Activated B cell treated with CpG ODN at 0.5 μM for 24 hours (primary cell): ENCODE measurements at regions not wholly inside any gene's neighbourhood (a gene's known extent, or its start where the extent isn't known, plus 50 kb on each side); places are given as distances from the start of the nearest gene placed in this dataset.

Experiments used
- ATAC-seq: fragments of 200-7000 bp; cut with Tn5 transposase; one replicate; pipeline ENCODE4 v1.10.0; 2021; ENCODE audit warnings: low read depth, mild to moderate bottlenecking, moderate library complexity
- CTCF ChIA-PET: fragments of 350-600 bp; sonication (Branson Sonifier 250); formaldehyde crosslinking; loops from one replicate; lab custom pipeline; 2021; ENCODE audit warnings: antibody characterized with exemption; lab: Charles Lee
- POLR2A ChIA-PET: fragments of 350-600 bp; sonication (Branson Sonifier 250); formaldehyde crosslinking; loops from one replicate; lab custom pipeline; 2021; ENCODE audit warnings: antibody characterized with exemption; lab: Charles Lee
- DNase-seq: peaks from one replicate; pipeline ENCODE4 v3.0.0; 2022
- H3K27ac Mint-ChIP-seq: one replicate; pipeline ENCODE4 v1.8.0; 2020; ENCODE audit warnings: mixed read lengths
- H3K27me3 Mint-ChIP-seq: one replicate; pipeline ENCODE4 v1.8.0; 2021; ENCODE audit warnings: mixed read lengths
- H3K36me3 Mint-ChIP-seq: one replicate; pipeline ENCODE4 v1.8.0; 2021; ENCODE audit warnings: low read depth, mixed read lengths
- H3K4me1 Mint-ChIP-seq: one replicate; pipeline ENCODE4 v1.8.0; 2021; ENCODE audit warnings: mixed read lengths
- H3K4me3 Mint-ChIP-seq: one replicate; pipeline ENCODE4 v1.8.0; 2020; ENCODE audit warnings: mild to moderate bottlenecking, mixed read lengths
- H3K9me3 Mint-ChIP-seq: one replicate; pipeline ENCODE4 v1.8.0; 2020; ENCODE audit warnings: mixed read lengths
- intact Hi-C: fragments of 100-400 bp; cut with micrococcal nuclease; formaldehyde crosslinking; loops from one replicate; pipeline ENCODE4 v1.15.1; 2024
- TF ChIP-seq, protein P1 (sequence below): fragments of 200-600 bp; IDR thresholded peaks from one replicate; pipeline ENCODE4 v1.8.0; 2022; ENCODE audit warnings: antibody characterized with exemption, mild to moderate bottlenecking

DNA sequence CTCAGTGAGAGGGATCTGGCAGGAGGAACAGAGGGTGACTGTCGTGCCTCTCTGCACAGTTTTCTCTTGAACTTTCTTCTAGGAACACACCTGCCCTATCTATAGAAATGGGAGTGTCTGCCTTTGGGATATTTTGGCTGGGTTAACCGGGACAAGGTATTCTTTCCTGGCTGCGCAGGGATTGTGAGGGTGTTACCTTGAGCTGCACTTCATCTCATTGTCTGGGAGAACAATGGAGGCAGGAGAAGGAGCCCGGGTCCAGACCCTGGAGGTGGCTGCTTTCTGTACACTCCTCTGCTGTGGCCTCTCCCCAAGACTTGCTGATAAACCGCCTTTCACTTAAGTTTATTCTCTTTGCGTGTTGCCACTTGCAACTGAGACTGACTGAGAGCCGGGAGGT lies 192.8 kb downstream of the TBXT start:
- ChIA-PET CTCF (no interaction called here), POLR2A (no interaction called here)
- Mint-ChIP-seq H3K27ac (no peak overlapping the region), H3K36me3 (no peaks in the 10 kb centered on the region), H3K27me3 (peaks cover 6% of the 10 kb centered on the region), H3K9me3 (no peaks in the 10 kb centered on the region), H3K4me1 (no peaks in the 10 kb centered on the region), H3K4me3 (no peak overlapping the region)
- intact Hi-C loops, result no loop called here
- DNase-seq, result no peak
- TF ChIP-seq, protein P1, sequence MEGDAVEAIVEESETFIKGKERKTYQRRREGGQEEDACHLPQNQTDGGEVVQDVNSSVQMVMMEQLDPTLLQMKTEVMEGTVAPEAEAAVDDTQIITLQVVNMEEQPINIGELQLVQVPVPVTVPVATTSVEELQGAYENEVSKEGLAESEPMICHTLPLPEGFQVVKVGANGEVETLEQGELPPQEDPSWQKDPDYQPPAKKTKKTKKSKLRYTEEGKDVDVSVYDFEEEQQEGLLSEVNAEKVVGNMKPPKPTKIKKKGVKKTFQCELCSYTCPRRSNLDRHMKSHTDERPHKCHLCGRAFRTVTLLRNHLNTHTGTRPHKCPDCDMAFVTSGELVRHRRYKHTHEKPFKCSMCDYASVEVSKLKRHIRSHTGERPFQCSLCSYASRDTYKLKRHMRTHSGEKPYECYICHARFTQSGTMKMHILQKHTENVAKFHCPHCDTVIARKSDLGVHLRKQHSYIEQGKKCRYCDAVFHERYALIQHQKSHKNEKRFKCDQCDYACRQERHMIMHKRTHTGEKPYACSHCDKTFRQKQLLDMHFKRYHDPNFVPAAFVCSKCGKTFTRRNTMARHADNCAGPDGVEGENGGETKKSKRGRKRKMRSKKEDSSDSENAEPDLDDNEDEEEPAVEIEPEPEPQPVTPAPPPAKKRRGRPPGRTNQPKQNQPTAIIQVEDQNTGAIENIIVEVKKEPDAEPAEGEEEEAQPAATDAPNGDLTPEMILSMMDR, result no peak
- no peak for ATAC-seq

- H3K36me3 Mint-ChIP-seq, result no peaks in the 10 kb centered on the region
- TF ChIP-seq, protein P1, result no peak
- intact Hi-C loops, result no loop called here
- ChIA-PET POLR2A (no interaction called here), CTCF (no interaction called here)
- ATAC-seq (no peak), DNase-seq (no peak)
- H3K4me1 Mint-ChIP-seq, result no peaks in the 10 kb centered on the region
- no peak overlapping the region for H3K4me3 Mint-ChIP-seq
- H3K27me3 Mint-ChIP-seq, result peaks cover 3% of the 10 kb centered on the region
- no peaks in the 10 kb centered on the region for H3K9me3 Mint-ChIP-seq
- no peak overlapping the region for H3K27ac Mint-ChIP-seq
Observed at GRCh38 chr6:165973473-165973872, 194.2 kb downstream of the TBXT start.

- ATAC-seq, result no peak
- H3K9me3 Mint-ChIP-seq, result no peaks in the 10 kb centered on the region
- H3K27me3 Mint-ChIP-seq, result peaks cover 3% of the 10 kb centered on the region
- no peaks in the 10 kb centered on the region for H3K4me1 Mint-ChIP-seq
- ChIA-PET POLR2A (no interaction called here), CTCF (no interaction called here)
- TF ChIP-seq, protein P1, result no peak
- H3K36me3 Mint-ChIP-seq, result no peaks in the 10 kb centered on the region
- intact Hi-C loops, result no loop called here
- DNase-seq, result no peak
- no peak overlapping the region for H3K27ac Mint-ChIP-seq
- H3K4me3 Mint-ChIP-seq, result no peak overlapping the region
Observed at GRCh38 chr6:165972139-165972802, 195.4 kb downstream of the TBXT start.

DNA sequence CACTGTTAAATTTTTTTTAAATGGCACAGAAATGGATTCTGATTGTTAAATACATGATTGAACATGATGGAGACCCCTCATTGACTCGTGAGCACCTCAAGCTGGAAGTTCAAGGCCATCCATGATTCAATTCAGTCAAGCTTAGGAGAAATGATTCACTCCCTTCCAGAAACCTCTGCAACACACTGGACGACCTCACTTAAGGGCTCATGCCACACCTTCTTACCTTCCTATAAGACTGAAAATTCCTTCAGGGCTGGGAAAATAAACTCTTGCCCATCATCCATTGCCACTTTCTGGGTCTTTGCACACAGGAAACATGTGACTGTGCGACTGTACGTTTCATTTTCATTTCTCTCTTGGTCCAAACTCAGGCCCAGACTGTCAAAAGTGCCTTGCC lies 196.4 kb downstream of the TBXT start:
- intact Hi-C loops, result no loop called here
- CTCF ChIA-PET, result no interaction called here
- no peaks in the 10 kb centered on the region for H3K27me3 Mint-ChIP-seq
- DNase-seq, result no peak
- ATAC-seq, result no peak
- H3K27ac Mint-ChIP-seq, result no peak overlapping the region
- no peak overlapping the region for H3K4me3 Mint-ChIP-seq
- H3K36me3 Mint-ChIP-seq, result no peaks in the 10 kb centered on the region
- no peaks in the 10 kb centered on the region for H3K9me3 Mint-ChIP-seq
- H3K4me1 Mint-ChIP-seq, result no peaks in the 10 kb centered on the region
- TF ChIP-seq, protein P1, result no peak
- POLR2A ChIA-PET, result no interaction called here

GRCh38 chr6:165970001-165970400 lies 197.7 kb downstream of the TBXT start:
- intact Hi-C loops, result no loop called here
- no peak for DNase-seq
- no peaks in the 10 kb centered on the region for H3K27me3 Mint-ChIP-seq
- no peaks in the 10 kb centered on the region for H3K9me3 Mint-ChIP-seq
- ATAC-seq, result no peak
- CTCF ChIA-PET, result no interaction called here
- TF ChIP-seq, protein P1, result no peak
- H3K36me3 Mint-ChIP-seq, result no peaks in the 10 kb centered on the region
- POLR2A ChIA-PET, result no interaction called here
- H3K4me1 Mint-ChIP-seq, result no peaks in the 10 kb centered on the region
- H3K27ac Mint-ChIP-seq, result no peak overlapping the region
- no peak overlapping the region for H3K4me3 Mint-ChIP-seq
